ENCODE measurements at regions not wholly inside any gene's neighbourhood (a gene's known extent, or its start where the extent isn't known, plus 50 kb on each side); places are given as distances from the start of the nearest gene placed in this dataset.

DNA sequence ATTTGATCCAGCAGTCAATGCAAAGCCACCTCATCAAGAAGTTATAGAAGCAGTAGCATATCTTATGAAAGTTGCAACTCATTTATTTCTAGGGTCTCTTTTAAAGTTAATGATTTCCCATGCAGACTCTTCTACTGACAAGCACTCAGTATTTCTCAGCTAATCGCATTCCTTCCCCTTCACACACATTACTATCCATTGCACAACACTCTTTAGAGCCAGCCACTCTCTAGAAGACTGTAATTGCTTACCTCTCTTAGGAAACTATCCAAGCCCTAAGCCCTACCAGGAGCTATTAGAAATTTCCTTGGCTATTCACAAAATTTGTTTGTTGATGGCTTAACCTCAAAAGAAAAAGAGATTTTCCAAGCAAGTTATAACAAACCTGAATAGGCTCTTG, 106.0 kb downstream of the ADAMTS1 start:
- TF ChIP-seq, protein P1, sequence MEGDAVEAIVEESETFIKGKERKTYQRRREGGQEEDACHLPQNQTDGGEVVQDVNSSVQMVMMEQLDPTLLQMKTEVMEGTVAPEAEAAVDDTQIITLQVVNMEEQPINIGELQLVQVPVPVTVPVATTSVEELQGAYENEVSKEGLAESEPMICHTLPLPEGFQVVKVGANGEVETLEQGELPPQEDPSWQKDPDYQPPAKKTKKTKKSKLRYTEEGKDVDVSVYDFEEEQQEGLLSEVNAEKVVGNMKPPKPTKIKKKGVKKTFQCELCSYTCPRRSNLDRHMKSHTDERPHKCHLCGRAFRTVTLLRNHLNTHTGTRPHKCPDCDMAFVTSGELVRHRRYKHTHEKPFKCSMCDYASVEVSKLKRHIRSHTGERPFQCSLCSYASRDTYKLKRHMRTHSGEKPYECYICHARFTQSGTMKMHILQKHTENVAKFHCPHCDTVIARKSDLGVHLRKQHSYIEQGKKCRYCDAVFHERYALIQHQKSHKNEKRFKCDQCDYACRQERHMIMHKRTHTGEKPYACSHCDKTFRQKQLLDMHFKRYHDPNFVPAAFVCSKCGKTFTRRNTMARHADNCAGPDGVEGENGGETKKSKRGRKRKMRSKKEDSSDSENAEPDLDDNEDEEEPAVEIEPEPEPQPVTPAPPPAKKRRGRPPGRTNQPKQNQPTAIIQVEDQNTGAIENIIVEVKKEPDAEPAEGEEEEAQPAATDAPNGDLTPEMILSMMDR (IDR thresholded peaks at IDR 0.05), result no peak
- no peak for TF ChIP-seq POLR2A (IDR thresholded peaks at IDR 0.05)
